ENCODE measurements at regions not wholly inside any gene's neighbourhood (a gene's known extent, or its start where the extent isn't known, plus 50 kb on each side); places are given as distances from the start of the nearest gene placed in this dataset.
"Not testable (repeated sequence)": the region's sequence is repeated elsewhere in the genome, so short reads cannot be mapped to it uniquely, and the experiment has no call there.

DNA sequence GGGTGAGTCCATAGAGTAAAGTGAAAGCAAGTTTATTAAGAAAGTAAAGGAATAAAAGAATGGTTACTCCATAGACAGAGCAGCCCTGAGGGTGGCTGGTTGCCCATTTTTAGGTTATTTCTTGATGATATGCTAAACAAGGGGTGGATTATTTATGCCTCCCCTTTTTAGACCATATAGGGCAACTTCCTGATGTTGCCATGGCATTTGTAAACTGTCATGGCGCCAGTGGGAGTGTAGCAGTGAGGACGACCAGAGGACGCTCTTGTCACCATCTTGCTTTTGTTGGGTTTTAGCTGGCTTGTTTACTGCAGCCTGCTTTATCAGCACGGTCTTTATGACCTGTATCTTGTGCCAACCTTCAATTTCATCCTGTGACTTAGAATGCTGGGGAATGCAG lies 155.4 kb upstream of the FBXO11 start:
- Mint-ChIP-seq H3K27me3 (peaks cover 4 to 41% of the 10 kb centered on the region in 2 donors), H3K4me1 (peaks cover 5 to 10% of the 10 kb centered on the region in 2 donors)
- H3K4me3 Mint-ChIP-seq; H3K9me3 Mint-ChIP-seq; ATAC-seq (replicated peaks); H3K27ac Mint-ChIP-seq; H3K36me3 Mint-ChIP-seq; DNase-seq: not testable (repeated sequence)

DNA sequence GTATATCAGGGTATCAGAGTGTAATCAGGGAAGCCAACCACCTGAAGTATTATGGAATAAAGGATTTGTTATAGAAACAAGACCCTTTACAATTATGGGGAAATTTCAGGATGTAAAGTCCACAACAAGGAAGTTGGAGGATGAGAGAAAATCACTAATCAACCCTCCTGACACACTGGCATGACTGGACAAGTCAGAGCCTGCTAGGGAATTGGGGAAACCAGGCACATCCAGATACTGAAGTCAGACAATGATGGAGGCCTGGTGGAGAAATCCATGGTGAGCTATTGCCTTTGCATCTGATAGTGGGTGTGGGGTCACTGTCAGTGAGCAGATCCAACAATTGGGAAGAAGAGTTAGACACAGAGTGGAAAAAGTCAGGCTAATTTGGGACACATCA lies 158.8 kb upstream of the FBXO11 start:
- ATAC-seq (replicated peaks) (no peak), DNase-seq (no peak)
- Mint-ChIP-seq H3K36me3 (no peaks in the 10 kb centered on the region), H3K4me1 (peaks cover 5 to 11% of the 10 kb centered on the region in 2 donors), H3K27me3 (peaks cover 5 to 39% of the 10 kb centered on the region in 2 donors), H3K4me3 (no peak overlapping the region), H3K27ac (no peak overlapping the region), H3K9me3 (no peaks in the 10 kb centered on the region)

DNA sequence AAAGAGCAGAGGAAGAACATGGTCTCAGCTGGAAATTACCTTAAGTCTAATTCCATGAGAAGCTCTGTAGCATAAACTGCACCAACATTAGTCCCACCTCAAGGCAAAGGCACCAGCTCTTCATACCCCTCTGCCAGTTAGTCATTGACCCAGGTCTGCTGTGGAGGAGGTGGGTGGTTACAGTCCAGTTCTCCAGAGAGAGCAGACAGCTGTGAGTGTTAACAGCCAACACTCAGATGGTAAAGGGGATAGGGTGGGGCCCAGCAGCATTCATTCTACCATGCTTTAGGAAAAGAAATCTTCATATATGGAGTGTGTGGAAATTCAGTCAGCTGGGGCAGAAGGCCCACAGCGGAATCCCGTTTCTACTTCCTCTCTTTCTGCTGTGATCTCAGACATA lies 159.7 kb upstream of the FBXO11 start:
- Mint-ChIP-seq H3K27ac (no peak overlapping the region), H3K27me3 (peaks cover 8 to 36% of the 10 kb centered on the region in 2 donors), H3K4me1 (peaks cover 5 to 11% of the 10 kb centered on the region in 2 donors), H3K36me3 (no peaks in the 10 kb centered on the region), H3K9me3 (no peaks in the 10 kb centered on the region), H3K4me3 (no peak overlapping the region)
- DNase-seq: no peak
- ATAC-seq (replicated peaks): peak; percentile 85 to 91

DNA sequence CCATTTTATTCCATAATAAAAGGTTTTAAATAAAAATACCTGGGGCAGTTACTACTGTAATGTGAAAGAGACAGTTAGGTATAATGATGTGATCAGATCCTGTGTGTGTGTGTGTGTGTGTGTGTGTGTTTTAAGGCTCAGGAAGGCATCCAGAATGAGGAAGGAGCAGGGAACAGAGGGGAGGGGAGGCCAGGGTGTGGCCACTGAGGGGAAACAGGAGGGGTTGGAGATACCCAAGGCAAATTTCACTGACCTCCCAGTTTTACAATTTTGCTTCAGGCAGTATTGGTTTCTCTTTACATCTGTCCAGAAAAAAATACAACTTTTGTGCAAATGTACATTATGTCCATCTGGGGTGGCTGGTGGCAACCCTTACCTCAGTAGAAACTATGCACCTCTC lies 163.5 kb upstream of the FBXO11 start:
- ATAC-seq (replicated peaks) (no peak), DNase-seq (no peak)
- no peak overlapping the region for H3K27ac Mint-ChIP-seq
- H3K4me3 Mint-ChIP-seq: no peak overlapping the region
- H3K36me3 Mint-ChIP-seq: no peaks in the 10 kb centered on the region
- no peaks in the 10 kb centered on the region for H3K9me3 Mint-ChIP-seq
- peaks cover 5 to 11% of the 10 kb centered on the region in 2 donors for H3K4me1 Mint-ChIP-seq
- peaks cover 18 to 32% of the 10 kb centered on the region in 2 donors for H3K27me3 Mint-ChIP-seq

DNA sequence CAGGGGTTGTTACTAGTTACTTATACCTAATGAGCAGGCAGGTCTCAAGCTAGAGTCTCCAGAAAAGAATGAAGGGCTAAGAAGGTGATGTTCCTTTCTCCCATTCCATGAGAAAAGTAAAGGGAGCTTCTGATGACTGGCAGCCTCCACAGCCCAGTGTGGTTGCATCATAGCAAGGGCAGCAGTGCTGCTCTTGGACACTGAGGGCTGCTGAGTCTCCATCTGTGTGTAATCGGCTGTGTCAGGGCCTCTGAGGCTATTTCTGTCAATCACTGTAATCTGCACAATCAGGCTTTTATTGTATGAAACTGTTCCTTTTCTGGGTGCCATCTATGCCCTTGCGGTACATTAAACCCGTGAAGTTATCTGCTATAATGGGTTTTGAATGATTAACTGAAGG lies 164.1 kb upstream of the FBXO11 start:
- H3K27ac Mint-ChIP-seq: no peak overlapping the region
- no peaks in the 10 kb centered on the region for H3K9me3 Mint-ChIP-seq
- no peak overlapping the region for H3K4me3 Mint-ChIP-seq
- H3K4me1 Mint-ChIP-seq: peaks cover 5 to 11% of the 10 kb centered on the region in 2 donors
- ATAC-seq (replicated peaks): no peak
- H3K27me3 Mint-ChIP-seq: peaks cover 18 to 28% of the 10 kb centered on the region in 2 donors
- no peaks in the 10 kb centered on the region for H3K36me3 Mint-ChIP-seq
- no peak for DNase-seq

DNA sequence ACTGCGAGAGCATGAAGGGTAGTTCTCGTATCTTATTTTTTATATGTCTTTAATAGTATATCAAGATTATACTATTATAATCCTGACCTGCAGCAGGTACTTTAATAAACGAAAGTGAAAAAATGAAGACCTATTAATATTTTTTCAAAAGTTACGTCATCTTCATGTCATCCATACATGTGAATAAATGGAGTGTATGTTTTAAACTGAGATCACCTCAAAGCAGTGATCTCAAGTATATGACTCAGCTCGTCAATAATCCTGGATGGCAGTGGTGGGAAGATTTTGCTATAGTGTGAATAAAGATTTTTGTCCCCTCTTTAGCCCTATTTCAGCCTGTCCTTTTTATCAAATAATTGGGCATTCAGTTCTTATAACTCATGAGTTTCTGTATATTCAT lies 166.3 kb upstream of the FBXO11 start:
- DNase-seq (no peak), ATAC-seq (replicated peaks) (no peak)
- H3K4me3 Mint-ChIP-seq: no peak overlapping the region
- H3K27ac Mint-ChIP-seq: no peak overlapping the region
- H3K27me3 Mint-ChIP-seq: peaks cover 22 to 35% of the 10 kb centered on the region in 2 donors
- no peaks in the 10 kb centered on the region for H3K9me3 Mint-ChIP-seq
- no peaks in the 10 kb centered on the region for H3K36me3 Mint-ChIP-seq
- H3K4me1 Mint-ChIP-seq: no peaks in the 10 kb centered on the region

DNA sequence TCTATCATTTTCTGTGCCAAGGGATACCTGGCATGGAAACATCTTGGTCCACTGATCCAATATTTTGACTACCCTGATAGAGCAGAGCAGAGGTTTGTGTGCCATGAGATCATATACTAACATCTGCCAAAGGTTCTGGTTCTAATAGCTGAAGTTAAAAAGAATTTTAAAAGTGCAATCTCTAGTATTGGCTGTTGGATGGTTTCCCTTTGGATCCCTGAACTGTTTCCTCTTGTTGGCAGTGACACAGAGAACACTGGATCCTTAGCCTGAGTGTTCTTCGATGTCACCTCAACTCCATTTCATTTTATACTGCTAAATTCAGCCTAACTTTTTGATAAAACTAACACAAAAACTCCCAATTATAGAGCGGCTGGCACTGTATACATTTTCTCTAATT lies 169.3 kb upstream of the FBXO11 start:
- H3K27ac Mint-ChIP-seq: no peak overlapping the region
- ATAC-seq (replicated peaks) (no peak), DNase-seq (no peak)
- H3K4me1 Mint-ChIP-seq: peaks cover 3 to 13% of the 10 kb centered on the region in 2 donors
- H3K4me3 Mint-ChIP-seq: no peak overlapping the region
- H3K9me3 Mint-ChIP-seq: peaks cover 0 to 2% of the 10 kb centered on the region in 2 donors
- peaks cover 16 to 23% of the 10 kb centered on the region in 2 donors for H3K27me3 Mint-ChIP-seq
- no peaks in the 10 kb centered on the region for H3K36me3 Mint-ChIP-seq

DNA sequence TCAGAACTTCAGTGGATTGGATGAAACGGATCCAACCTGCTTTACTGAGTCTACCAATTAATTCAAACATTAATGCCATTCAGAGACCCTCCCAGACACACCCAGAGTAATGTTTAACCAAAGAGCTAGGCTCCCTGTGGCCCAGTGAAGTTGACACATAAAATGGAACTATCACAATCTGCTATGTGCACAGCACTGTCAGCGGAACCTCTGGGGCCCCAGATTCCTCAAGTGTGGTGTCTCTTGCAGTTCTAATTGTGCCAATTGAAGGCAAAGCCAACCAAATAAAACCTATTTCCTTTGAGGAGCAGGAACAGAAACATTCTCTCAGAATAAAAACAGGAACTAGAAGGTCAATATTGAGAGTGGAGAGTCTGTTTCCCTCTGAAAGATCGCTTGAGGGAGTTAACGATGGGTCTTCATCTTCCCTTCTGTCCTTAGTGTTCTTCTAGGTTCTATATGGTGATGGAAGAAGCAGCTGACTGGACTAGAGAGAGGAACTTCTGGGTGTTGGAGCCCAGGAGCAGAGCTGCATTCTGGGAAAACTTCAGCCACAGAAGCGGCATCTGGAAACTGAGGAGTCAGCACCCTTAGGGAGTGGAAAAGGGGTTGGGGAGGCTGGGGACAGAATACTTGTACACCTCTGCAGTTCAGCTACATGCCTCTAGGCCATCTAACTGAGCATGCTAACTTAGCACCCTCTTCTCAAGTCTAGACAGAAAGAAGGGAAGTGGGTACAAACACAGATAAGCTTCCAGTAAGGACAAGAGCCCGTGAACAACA lies 174.4 kb upstream of the FBXO11 start:
- peaks cover 8 to 17% of the 10 kb centered on the region in 2 donors for H3K4me1 Mint-ChIP-seq
- peak; percentile 64 to 76 for ATAC-seq (replicated peaks)
- peaks cover 4 to 5% of the 10 kb centered on the region in 2 donors for H3K9me3 Mint-ChIP-seq
- H3K27me3 Mint-ChIP-seq: peaks cover 7 to 13% of the 10 kb centered on the region in 2 donors
- H3K27ac Mint-ChIP-seq: no peak overlapping the region
- H3K36me3 Mint-ChIP-seq: no peaks in the 10 kb centered on the region
- H3K4me3 Mint-ChIP-seq: no peak overlapping the region
- DNase-seq: no peak

DNA sequence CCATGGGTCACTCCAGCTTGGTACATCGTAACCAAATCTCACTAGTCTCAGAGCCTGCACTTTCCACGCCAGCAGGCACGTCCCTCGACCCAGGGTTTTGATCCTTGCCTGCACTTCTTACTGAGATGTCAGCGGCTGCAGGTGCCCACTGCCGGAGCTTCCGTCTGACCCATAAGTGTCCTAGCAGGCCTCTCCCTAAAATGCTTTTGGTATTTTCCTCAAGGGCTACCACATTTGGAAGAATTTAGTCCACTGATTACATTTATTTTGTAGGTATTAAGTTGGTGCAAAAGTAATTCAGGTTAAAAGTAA lies 175.0 kb upstream of the FBXO11 start:
- Mint-ChIP-seq H3K36me3 (no peaks in the 10 kb centered on the region), H3K27ac (no peak overlapping the region), H3K9me3 (peaks cover 7% of the 10 kb centered on the region in 2 donors), H3K27me3 (peaks cover 7 to 13% of the 10 kb centered on the region in 2 donors), H3K4me3 (no peak overlapping the region), H3K4me1 (peaks cover 8 to 17% of the 10 kb centered on the region in 2 donors)
- DNase-seq (no peak), ATAC-seq (replicated peaks) (no peak)

DNA sequence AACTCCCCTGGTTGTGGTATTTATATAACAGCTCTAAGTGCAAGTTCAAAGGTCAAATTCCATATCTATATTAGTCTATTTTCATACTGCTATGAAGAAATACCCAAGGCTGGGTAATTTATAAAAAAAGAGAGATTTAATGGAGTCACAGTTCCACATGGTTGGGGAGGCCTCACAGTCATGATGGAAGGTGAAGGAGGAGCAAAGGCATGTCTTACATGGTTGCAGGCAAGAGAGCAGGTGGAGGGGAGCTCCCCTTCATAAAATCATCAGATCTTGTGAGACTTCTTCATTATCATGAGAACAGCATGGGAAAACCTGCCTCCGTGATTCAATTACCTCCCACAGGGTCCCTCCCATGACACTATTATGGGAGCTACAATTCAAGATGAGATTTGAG lies 179.6 kb upstream of the FBXO11 start:
- ATAC-seq (replicated peaks): no peak
- peaks cover 1 to 6% of the 10 kb centered on the region in 2 donors for H3K36me3 Mint-ChIP-seq
- peaks cover 1 to 3% of the 10 kb centered on the region in 2 donors for H3K4me1 Mint-ChIP-seq
- no peak for DNase-seq
- peaks cover 9 to 17% of the 10 kb centered on the region in 2 donors for H3K9me3 Mint-ChIP-seq
- peaks cover 4 to 5% of the 10 kb centered on the region in 2 donors for H3K27me3 Mint-ChIP-seq
- H3K4me3 Mint-ChIP-seq: no peak overlapping the region
- H3K27ac Mint-ChIP-seq: no peak overlapping the region

DNA sequence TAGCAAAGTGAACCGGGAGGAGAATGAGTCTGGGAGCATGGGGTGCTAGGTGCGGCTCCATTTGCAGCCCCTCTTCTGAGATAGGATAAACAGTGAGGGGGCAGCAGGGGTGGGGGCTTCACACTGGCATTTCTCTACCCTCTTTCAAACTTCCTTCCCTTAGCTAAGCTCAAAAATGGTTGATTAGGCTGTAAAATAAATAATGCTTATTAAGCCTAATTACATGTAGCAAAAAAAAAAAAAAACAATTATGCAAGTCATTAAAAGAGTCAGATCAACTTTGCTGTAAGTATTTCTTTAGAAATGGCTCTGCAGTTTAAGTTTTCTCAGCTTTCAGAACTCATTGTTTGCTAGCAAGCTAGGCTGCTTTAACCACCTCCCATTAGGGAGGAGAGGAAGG lies 182.7 kb upstream of the FBXO11 start:
- Mint-ChIP-seq H3K27me3 (peaks cover 5 to 13% of the 10 kb centered on the region in 2 donors), H3K9me3 (peaks cover 19 to 25% of the 10 kb centered on the region in 2 donors), H3K27ac (no peak overlapping the region), H3K36me3 (peaks cover 7 to 13% of the 10 kb centered on the region in 2 donors), H3K4me3 (no peak overlapping the region), H3K4me1 (peaks cover 0 to 2% of the 10 kb centered on the region in 2 donors)
- DNase-seq: no peak
- no peak for ATAC-seq (replicated peaks)

DNA sequence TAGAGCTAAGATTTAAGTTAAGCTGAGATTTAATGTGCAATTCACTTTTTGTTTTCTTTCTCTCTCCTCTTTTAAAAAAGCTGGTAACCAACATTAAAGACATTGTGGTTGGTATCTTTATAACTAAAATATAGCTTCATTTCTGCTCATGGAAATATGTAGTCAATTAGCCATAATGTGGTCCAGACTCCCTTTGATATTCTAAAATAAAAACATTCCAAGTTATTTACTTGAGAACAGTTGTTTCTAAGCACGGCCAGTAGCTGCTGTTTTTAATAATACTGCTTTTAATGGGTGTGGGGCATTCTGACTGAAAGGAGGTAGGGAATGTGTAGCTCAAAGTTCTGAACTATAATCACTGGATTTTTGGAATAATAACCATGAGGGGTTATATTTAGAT lies 183.3 kb upstream of the FBXO11 start:
- no peak overlapping the region for H3K27ac Mint-ChIP-seq
- H3K9me3 Mint-ChIP-seq: peaks cover 19 to 25% of the 10 kb centered on the region in 2 donors
- no peak for ATAC-seq (replicated peaks)

DNA sequence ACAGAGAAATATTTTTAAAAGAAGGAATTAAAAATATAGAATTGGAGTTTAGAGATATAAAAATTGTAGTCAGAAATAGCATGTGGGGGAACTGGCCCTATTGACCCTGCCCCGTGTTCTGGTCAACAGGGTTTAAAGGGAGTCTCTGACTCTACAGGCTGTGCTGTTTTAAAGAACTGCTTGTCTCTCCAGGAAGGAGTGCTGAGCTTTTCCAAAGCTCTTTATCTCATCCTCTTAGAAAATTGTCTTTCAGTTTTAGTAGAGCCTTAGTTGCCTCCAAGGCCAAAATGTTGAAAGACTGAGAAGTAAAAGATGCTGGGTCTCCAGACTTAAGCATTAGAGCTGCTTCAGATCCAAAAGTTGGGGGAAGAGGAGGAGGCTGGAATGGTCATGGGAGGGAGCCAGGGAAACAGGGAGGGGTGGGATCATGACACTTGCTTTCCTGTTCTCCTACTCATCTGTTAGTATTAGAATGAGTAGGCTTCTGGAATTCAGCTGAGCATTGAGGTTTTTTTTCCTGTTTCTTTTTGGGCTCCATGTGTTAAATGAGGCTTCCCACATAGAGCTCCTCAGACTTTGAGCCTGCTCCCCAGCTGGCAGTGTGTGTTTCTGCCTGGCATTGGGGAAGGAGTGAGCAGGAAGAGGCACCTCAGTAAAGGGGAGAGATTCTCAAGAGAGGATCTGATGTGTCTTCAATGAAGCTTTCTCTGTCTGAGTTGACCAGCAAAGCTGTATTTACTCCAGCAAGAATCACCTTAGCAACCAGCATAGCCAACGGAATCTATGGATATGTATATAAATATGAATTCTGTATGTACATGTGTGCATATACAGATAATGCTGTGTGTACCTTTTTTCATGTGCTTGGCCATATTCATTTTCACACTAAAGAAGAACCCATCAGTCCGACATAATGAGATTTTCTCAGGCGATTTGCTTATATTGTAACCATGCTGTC lies 186.8 kb upstream of the FBXO11 start:
- H3K4me3 Mint-ChIP-seq: no peak overlapping the region

More for the DNA sequence above, 183.3 kb upstream of the FBXO11 start:
- Mint-ChIP-seq H3K27me3 (peaks cover 5 to 13% of the 10 kb centered on the region in 2 donors), H3K4me1 (peaks cover 0 to 2% of the 10 kb centered on the region in 2 donors), H3K36me3 (peaks cover 7 to 13% of the 10 kb centered on the region in 2 donors), H3K4me3 (no peak overlapping the region)
- DNase-seq: no peak

DNA sequence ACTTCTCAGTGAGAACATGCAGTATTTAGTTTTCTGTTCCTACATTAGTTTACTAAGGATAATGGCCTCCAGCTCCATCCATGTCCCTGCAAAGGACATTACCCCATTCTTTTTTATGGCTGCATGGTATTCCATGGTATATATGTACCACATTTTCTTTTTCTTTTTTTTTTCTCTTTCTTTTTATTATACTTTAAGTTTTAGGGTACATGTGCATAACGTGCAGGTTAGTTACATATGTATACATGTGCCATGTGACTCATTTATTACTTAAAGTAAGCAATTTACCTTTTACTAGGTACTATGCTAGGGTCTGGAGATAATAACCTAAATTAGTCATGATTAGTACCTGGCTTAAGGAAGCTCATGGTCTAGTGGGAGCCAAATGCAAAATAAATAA lies 190.5 kb upstream of the FBXO11 start:
- Mint-ChIP-seq H3K9me3 (peaks cover 11 to 13% of the 10 kb centered on the region in 2 donors), H3K36me3 (peaks cover 10 to 11% of the 10 kb centered on the region in 2 donors), H3K27me3 (peaks cover 24 to 35% of the 10 kb centered on the region in 2 donors)
- not testable (repeated sequence) for H3K27ac Mint-ChIP-seq; DNase-seq; H3K4me3 Mint-ChIP-seq; H3K4me1 Mint-ChIP-seq; ATAC-seq (replicated peaks)

More for the DNA sequence above, 186.8 kb upstream of the FBXO11 start:
- Mint-ChIP-seq H3K36me3 (peaks cover 8 to 13% of the 10 kb centered on the region in 2 donors), H3K9me3 (peaks cover 14 to 20% of the 10 kb centered on the region in 2 donors), H3K27ac (no peak overlapping the region), H3K27me3 (peaks cover 20 to 29% of the 10 kb centered on the region in 2 donors), H3K4me1 (no peaks in the 10 kb centered on the region)
- ATAC-seq (replicated peaks) (no peak), DNase-seq (no peak)

All from stimulated activated naive B cell treated with anti-CD40 and anti-IgM and Interleukin-4, amounts not matched to agents 10 μg/mL and 1 μg/mL and 100 μg/mL, for 72 hours (primary cell).